ENCODE measurements at regions not wholly inside any gene's neighbourhood (a gene's known extent, or its start where the extent isn't known, plus 50 kb on each side); places are given as distances from the start of the nearest gene placed in this dataset.
"Not testable (repeated sequence)": the region's sequence is repeated elsewhere in the genome, so short reads cannot be mapped to it uniquely, and the experiment has no call there.

DNA sequence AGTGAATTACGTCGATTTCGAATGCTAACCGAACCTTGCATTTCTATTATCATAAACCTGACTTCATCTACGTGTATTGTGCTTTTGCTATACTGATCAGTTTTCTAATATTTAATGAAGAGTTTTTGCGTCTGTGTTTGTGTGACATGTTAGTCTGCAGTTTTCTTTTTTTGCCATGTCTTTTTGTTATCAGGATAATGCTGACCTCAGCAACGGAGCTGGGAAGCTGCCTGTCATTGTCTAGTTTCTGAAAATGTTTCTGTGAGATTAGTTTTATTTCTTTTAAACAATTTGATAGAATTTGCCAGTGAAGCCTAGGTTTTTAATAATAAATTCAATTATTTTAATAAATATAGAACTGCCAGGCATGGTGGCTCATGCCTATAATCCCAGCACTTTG lies 139.3 kb downstream of the LAT start:
- ATAC-seq; H3K27me3 ChIP-seq (ENCODE audit: control insufficient read depth in 2 of 2, insufficient read depth in 2 of 2, low read length in 2 of 2): not testable (repeated sequence)

GRCh38 chr16:29120680-29121079 lies 135.8 kb downstream of the LAT start:
- intact Hi-C loops (cut with micrococcal nuclease); H3K9me3 ChIP-seq (replicated peaks; ENCODE audit: control insufficient read depth, insufficient read depth, low read depth, low read length); H3K27me3 ChIP-seq (ENCODE audit: control insufficient read depth in 2 of 2, insufficient read depth in 2 of 2, low read length in 2 of 2); H3K4me1 ChIP-seq (replicated peaks in 1 of 2; ENCODE audit: control insufficient read depth in 2 of 2, insufficient read depth in 2 of 2, low read length in 2 of 2); POLR2A ChIA-PET; H3K4me2 ChIP-seq (ENCODE audit: insufficient read depth, low read length); H3K9ac ChIP-seq (ENCODE audit: insufficient read depth in 1 of 2, low read depth in 2 of 2, low read length in 2 of 2); BruUV-seq (replicated peaks); H3K36me3 ChIP-seq (ENCODE audit: control insufficient read depth, insufficient read depth, low read length); H3K4me3 ChIP-seq; H4K20me1 ChIP-seq (replicated peaks; ENCODE audit: control insufficient read depth, insufficient read depth, low read length); FAIRE-seq; CTCF ChIA-PET (ENCODE audit: low intra/inter-chr PET ratio); H2AFZ ChIP-seq (ENCODE audit: low read depth, low read length); H3K27ac ChIP-seq (ENCODE audit: extremely low read depth, low read depth, low read length); H3K79me2 ChIP-seq (ENCODE audit: control insufficient read depth, insufficient read depth, low read length); H3K9me1 ChIP-seq (ENCODE audit: control insufficient read depth, insufficient read depth, low read length): not testable (repeated sequence)
- peak; percentile 49 for ATAC-seq
- peak in 1 of 4 experiments; percentile 35 for DNase-seq (ENCODE audit: extremely low read depth in 1 of 4, low spot score in 3 of 4)
- TF ChIP-seq CBFA2T3 (IDR thresholded peaks at IDR 0.05), result peak; percentile 22; the same call in 1 of the 2 replicates
- WGBS (ENCODE audit: insufficient coverage, low coverage, missing lambda C conversion rate), result 16% methylated on average over 9 of the region's 11 CpGs
- in situ Hi-C loops (cut with MboI), result loop anchor here (10.0 kb wide), 1 partner anchor 54 kb away; no protein-coding TSS in a partner anchor

More for the DNA sequence above, 139.3 kb downstream of the LAT start:
- CTCF ChIA-PET (ENCODE audit: low intra/inter-chr PET ratio); intact Hi-C loops (cut with micrococcal nuclease); H3K9ac ChIP-seq (ENCODE audit: insufficient read depth in 1 of 2, low read depth in 2 of 2, low read length in 2 of 2); H3K27ac ChIP-seq (ENCODE audit: extremely low read depth, low read depth, low read length); H3K79me2 ChIP-seq (ENCODE audit: control insufficient read depth, insufficient read depth, low read length); DNase-seq (ENCODE audit: extremely low read depth in 1 of 4, low spot score in 3 of 4); BruUV-seq (replicated peaks); POLR2A ChIA-PET; H3K4me3 ChIP-seq; H3K9me3 ChIP-seq (replicated peaks; ENCODE audit: control insufficient read depth, insufficient read depth, low read depth, low read length); H4K20me1 ChIP-seq (replicated peaks; ENCODE audit: control insufficient read depth, insufficient read depth, low read length); H3K36me3 ChIP-seq (ENCODE audit: control insufficient read depth, insufficient read depth, low read length); H2AFZ ChIP-seq (ENCODE audit: low read depth, low read length); FAIRE-seq; H3K4me2 ChIP-seq (ENCODE audit: insufficient read depth, low read length); H3K9me1 ChIP-seq (ENCODE audit: control insufficient read depth, insufficient read depth, low read length): not testable (repeated sequence)
- WGBS (ENCODE audit: insufficient coverage, low coverage, missing lambda C conversion rate), result 49% methylated on average over 7 of the region's 7 CpGs
- TF ChIP-seq ZNF316 (IDR thresholded peaks at IDR 0.05) (peak; percentile 76), C11orf30 (IDR thresholded peaks at IDR 0.05; ENCODE audit: low read depth) (peak; percentile 66; the same call in 1 of the 2 replicates), MAFF (IDR thresholded peaks at IDR 0.05; ENCODE audit: low read length) (peak; percentile 63), MAFG (tag; conservative IDR thresholded peaks at IDR 0.05) (peak; percentile 58)
- peaks cover 0 to 14% of the 10 kb centered on the region in 2 experiments; a peak in 2 of 5 replicates for H3K4me1 ChIP-seq (replicated peaks in 1 of 2; ENCODE audit: control insufficient read depth in 2 of 2, insufficient read depth in 2 of 2, low read length in 2 of 2)
- in situ Hi-C loops (cut with MboI), result loop anchor here (10.0 kb wide), 1 partner anchor 51 kb away; no protein-coding TSS in a partner anchor

Data from K562 (cell line).